ENCODE measurements at regions not wholly inside any gene's neighbourhood (a gene's known extent, or its start where the extent isn't known, plus 50 kb on each side); places are given as distances from the start of the nearest gene placed in this dataset.

- TF ChIP-seq CTCF (IDR thresholded peaks at IDR 0.05; ENCODE audit: low read depth, low read length) = no peak
Measured at GRCh38 chr2:236489895-236490404, 79.7 kb upstream of the ACKR3 start.

GRCh38 chr2:236496340-236496739, 73.3 kb upstream of the ACKR3 start:
- DNase-seq = no peak
- H3K27ac ChIP-seq = no peak overlapping the region
- no peaks in the 10 kb centered on the region for H3K9me3 ChIP-seq (ENCODE audit: severe bottlenecking)
- no peaks in the 10 kb centered on the region for H3K36me3 ChIP-seq
- no peaks in the 10 kb centered on the region for H3K27me3 ChIP-seq (ENCODE audit: insufficient read depth, low read depth, severe bottlenecking)
- no peak for TF ChIP-seq CTCF (IDR thresholded peaks at IDR 0.05; ENCODE audit: low read depth, low read length)
- H3K4me3 ChIP-seq (ENCODE audit: low read depth, low read length) = no peak overlapping the region

More at GRCh38 chr2:236489895-236490404, 79.7 kb upstream of the ACKR3 start:
- H3K36me3 ChIP-seq = no peaks in the 10 kb centered on the region
- H3K27me3 ChIP-seq (ENCODE audit: insufficient read depth, low read depth, severe bottlenecking) = no peaks in the 10 kb centered on the region
- no peaks in the 10 kb centered on the region for H3K9me3 ChIP-seq (ENCODE audit: severe bottlenecking)
- no peak overlapping the region for H3K4me3 ChIP-seq (ENCODE audit: low read depth, low read length)
- no peak overlapping the region for H3K27ac ChIP-seq
- DNase-seq = no peak

GRCh38 chr2:236498369-236498768, 71.3 kb upstream of the ACKR3 start:
- no peaks in the 10 kb centered on the region for H3K27me3 ChIP-seq (ENCODE audit: insufficient read depth, low read depth, severe bottlenecking)
- DNase-seq = no peak
- H3K4me3 ChIP-seq (ENCODE audit: low read depth, low read length) = no peak overlapping the region
- no peaks in the 10 kb centered on the region for H3K36me3 ChIP-seq
- no peaks in the 10 kb centered on the region for H3K9me3 ChIP-seq (ENCODE audit: severe bottlenecking)
- H3K27ac ChIP-seq = no peak overlapping the region
- no peak for TF ChIP-seq CTCF (IDR thresholded peaks at IDR 0.05; ENCODE audit: low read depth, low read length)

- no peak for TF ChIP-seq CTCF (IDR thresholded peaks at IDR 0.05; ENCODE audit: low read depth, low read length)
- Histone ChIP-seq H3K9me3 (ENCODE audit: severe bottlenecking) (no peaks in the 10 kb centered on the region), H3K27me3 (ENCODE audit: insufficient read depth, low read depth, severe bottlenecking) (no peaks in the 10 kb centered on the region), H3K27ac (no peak overlapping the region), H3K4me3 (ENCODE audit: low read depth, low read length) (no peak overlapping the region), H3K36me3 (no peaks in the 10 kb centered on the region)
- no peak for DNase-seq
Measured at GRCh38 chr2:236499691-236500578, 69.7 kb upstream of the ACKR3 start.

- TF ChIP-seq CTCF (IDR thresholded peaks at IDR 0.05; ENCODE audit: low read depth, low read length) = no peak
- no peak for DNase-seq
- no peaks in the 10 kb centered on the region for H3K36me3 ChIP-seq
- H3K27ac ChIP-seq = no peak overlapping the region
- H3K27me3 ChIP-seq (ENCODE audit: insufficient read depth, low read depth, severe bottlenecking) = no peaks in the 10 kb centered on the region
- no peak overlapping the region for H3K4me3 ChIP-seq (ENCODE audit: low read depth, low read length)
- H3K9me3 ChIP-seq (ENCODE audit: severe bottlenecking) = no peaks in the 10 kb centered on the region
Measured at GRCh38 chr2:236501026-236501425, 68.6 kb upstream of the ACKR3 start.

Measured in WERI-Rb-1 (cell line).